ENCODE measurements at regions not wholly inside any gene's neighbourhood (a gene's known extent, or its start where the extent isn't known, plus 50 kb on each side); places are given as distances from the start of the nearest gene placed in this dataset.
A peak's percentile ranks its signal among the peaks of the same experiment; 100 is the strongest.

DNA sequence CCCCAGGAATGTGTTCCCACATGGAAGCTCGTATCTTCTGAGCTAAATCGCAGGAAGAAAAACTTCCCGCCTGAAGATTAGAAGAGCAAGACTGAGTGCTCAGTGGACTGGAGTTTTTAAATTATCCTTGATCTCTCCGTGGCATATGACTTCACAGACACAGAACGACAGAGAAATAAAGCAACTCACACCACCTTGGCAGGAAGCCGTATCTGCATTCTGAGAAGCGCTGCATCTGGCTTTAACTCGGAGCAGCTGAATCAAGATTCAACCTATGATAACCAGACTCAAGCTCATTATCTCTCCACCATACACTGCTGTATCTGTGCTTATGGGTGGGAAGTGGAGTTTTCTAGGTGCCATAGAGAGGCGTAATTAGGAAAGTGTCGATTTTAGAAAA lies 1482.7 kb downstream of the AACS start:
- no peak for DNase-seq (ENCODE audit: low read depth in 1 of 2, low spot score in 1 of 2)

GRCh38 chr12:126551869-126552268 lies 1486.6 kb downstream of the AACS start:
- DNase-seq (ENCODE audit: low read depth in 1 of 2, low spot score in 1 of 2): no peak

GRCh38 chr12:126554625-126555024 lies 1489.4 kb downstream of the AACS start:
- DNase-seq (ENCODE audit: low read depth in 1 of 2, low spot score in 1 of 2): no peak

DNA sequence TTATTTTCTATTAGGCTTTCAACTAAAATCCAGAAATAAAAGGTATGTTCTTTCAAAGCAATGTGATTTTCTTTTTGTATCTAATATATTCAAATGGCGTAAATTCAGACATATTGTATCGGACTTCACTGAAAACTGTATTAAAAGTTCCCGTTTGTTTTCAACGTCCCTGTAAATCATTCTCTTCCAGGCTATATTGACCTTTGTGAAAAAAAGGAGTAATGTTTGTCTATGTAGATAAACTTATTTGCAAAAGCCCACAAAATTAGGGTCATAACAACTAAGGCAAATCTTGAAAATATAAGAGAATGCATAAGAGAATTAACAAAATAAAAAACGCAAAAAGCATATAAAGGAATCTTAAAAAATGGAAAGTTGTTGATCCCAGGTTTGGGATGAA lies 1492.4 kb downstream of the AACS start:
- no peak for DNase-seq (ENCODE audit: low read depth in 1 of 2, low spot score in 1 of 2)

DNA sequence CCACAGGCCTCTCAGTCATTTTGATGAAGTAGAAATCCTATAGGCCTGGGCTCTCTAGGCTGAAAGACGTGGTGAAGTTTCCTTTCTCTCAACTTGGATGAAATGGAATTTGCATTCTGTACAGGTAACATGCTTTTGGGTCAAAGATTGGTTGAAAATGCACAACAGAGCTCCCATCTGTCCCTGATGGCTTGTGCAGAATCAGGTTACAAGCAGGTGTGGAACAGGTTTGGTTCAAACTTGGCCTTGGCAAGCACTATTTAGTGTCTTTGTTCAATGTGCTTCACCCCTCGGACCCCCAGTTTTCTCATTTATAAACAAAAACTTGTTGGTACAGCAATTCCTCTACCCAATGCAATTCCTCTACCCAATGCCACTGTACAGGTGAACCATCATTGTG lies 1493.0 kb downstream of the AACS start:
- no peak for DNase-seq (ENCODE audit: low read depth in 1 of 2, low spot score in 1 of 2)

DNA sequence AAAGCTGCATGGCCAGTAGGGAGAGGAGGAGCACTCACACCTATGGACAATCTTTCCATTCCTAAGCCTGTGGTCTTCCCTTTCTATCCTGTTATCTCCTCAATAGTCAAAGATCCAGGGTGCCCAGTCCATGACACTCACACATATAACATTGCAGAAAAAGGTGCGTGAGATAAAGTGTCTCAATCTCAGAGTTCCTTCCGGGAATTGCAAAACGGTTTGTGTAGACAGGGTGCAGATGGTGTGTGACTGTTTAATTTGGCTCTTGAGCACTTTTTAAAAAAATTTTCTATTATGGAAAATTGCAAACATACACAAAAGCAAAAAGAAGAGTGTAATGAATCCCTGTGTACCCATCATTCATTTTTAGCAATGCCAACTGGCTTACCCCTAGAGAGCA lies 1493.6 kb downstream of the AACS start:
- no peak for DNase-seq (ENCODE audit: low read depth in 1 of 2, low spot score in 1 of 2)

GRCh38 chr12:126567016-126567415 lies 1501.8 kb downstream of the AACS start:
- no peak for DNase-seq (ENCODE audit: low read depth in 1 of 2, low spot score in 1 of 2)

GRCh38 chr12:126569706-126570105 lies 1504.5 kb downstream of the AACS start:
- no peak for DNase-seq (ENCODE audit: low read depth in 1 of 2, low spot score in 1 of 2)

DNA sequence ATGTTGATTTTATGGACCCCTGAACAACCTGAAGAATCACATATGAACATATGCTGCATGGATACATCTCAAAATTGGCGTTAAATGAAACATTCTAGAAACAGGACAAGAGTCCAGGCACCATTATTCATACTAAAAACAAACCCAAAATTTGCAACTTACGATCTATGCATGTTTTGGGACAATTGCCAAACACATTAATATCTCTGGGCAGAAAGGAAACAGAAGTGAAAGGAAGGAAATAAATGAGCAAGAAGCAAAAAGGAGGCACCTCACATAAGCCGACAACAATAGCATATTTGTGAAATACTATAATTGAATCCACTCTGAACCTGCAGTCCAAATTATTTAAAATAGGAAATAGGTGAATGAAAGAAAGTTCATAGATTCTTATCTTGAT lies 1505.3 kb downstream of the AACS start:
- DNase-seq (ENCODE audit: low read depth in 1 of 2, low spot score in 1 of 2): no peak

DNA sequence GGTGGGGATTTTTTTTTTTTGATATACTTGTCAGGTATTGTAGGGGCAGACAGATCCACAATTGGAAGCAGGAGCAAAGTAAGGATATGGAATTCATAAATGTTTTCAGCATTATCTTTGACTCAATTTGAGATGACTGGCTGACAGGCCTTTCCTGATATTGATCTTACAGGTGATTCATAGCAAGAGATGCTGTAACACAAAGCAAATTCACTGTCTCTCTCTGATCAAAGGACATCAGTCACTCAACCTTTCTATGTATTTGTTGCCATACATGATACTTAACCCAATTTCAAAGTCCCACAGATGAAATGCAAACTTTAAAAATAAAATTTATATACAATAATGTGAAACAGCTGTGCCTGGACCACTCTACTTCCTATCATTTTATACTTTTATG lies 1506.9 kb downstream of the AACS start:
- no peak for DNase-seq (ENCODE audit: low read depth in 1 of 2, low spot score in 1 of 2)

- DNase-seq (ENCODE audit: low read depth in 1 of 2, low spot score in 1 of 2): no peak
Observed at GRCh38 chr12:126581655-126582054, 1516.4 kb downstream of the AACS start.

GRCh38 chr12:126582231-126582630 lies 1517.0 kb downstream of the AACS start:
- DNase-seq (ENCODE audit: low read depth in 1 of 2, low spot score in 1 of 2): no peak

DNA sequence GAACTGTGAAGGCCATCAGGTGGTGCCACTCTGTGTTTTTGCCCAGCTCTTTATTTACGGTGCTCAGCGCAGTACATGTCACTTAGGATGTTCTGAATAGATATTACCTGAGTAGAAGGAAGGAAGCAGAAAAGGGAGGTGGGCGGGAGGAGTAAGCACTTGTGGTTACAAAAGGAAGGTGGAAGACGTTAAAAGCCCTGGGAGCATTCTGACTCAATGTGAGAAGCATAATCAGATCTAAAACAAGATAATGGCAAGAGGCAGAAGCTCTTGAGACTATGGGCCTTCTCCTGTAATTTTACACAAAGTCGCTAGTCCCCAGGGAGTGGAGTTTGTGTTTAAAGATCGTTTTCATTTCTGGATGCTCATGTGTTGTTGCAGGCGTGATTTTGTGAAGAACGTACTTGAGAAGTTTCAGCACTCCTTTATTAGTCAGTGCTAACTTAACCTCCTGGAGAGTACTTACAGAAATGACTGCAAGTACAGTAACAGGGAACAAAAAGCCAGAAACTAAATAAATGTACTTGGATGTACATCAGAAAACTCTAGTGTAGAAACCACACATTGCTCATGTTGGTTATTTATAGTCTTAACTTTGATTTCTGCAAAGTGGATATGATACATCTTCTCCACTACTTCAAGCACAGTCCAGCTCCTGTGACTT lies 1523.5 kb downstream of the AACS start:
- DNase-seq (ENCODE audit: low read depth in 1 of 2, low spot score in 1 of 2): peak in 1 of 2 donors; percentile 34

- DNase-seq (ENCODE audit: low read depth in 1 of 2, low spot score in 1 of 2): no peak
Observed at GRCh38 chr12:126591533-126591932, 1526.3 kb downstream of the AACS start.

DNA sequence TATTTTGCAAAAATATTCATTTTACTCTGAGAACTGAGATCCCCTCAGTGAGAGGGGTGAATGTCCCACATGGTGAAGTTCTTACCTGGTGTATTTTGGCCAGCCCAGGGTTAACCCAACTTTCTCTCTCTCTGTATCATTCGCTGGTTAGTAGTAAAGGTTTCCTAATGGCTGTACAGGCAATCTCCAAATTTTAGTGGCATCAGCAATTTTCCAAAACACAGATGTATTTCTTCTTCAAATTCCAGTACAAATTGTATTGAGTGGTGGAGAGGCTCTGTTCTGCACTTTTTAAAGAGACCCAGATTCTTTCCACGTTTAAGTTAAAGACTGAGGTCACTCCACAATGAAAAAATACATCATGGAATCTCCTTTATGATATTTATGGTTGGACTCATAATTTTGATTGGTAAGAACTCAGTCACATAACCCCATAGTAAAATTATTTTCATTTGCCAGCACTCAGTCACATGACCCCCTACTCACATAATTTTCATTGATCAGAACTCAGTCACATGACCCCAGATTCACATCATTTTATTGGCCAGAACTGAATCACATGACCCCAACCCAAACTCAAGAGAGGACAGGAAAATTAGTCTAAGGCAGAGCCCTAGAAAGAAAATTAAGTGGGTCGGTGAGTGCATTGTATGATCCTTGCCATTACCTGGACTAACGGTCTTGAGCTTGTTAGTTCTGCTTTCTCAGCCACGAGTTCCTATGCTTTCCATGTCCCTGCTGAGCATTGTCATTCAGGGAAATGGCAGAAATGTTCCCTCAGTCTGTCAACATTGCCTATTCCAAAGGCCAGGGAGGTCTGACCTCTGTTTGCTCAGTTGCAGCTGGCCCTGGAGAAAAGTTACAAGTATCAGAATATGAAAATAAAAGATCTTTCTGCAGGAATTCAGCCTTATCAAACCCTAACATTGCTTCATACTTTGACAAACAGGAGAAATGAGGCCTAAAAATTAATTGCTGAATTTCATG lies 1536.2 kb downstream of the AACS start:
- no peak for DNase-seq (ENCODE audit: low read depth in 1 of 2, low spot score in 1 of 2)

DNA sequence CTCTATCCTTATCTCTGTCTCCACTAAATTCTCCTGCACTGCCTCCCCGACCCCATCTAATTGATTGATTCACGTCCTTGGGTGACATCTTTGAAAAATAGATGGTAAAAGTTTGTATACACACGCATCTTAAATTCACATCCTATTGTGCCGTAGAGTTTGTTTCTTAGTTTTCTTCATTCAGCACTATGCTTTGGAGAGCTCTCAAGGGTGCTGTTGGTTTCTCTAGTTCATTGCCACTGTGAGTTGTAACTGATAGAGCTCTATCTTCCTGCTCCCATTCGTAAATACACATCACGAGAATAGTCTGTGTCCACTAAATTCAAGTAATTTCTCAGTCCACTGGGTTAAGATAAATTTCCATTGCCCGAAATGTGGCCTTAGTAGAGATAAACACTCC lies 1537.4 kb downstream of the AACS start:
- no peak for DNase-seq (ENCODE audit: low read depth in 1 of 2, low spot score in 1 of 2)

DNA sequence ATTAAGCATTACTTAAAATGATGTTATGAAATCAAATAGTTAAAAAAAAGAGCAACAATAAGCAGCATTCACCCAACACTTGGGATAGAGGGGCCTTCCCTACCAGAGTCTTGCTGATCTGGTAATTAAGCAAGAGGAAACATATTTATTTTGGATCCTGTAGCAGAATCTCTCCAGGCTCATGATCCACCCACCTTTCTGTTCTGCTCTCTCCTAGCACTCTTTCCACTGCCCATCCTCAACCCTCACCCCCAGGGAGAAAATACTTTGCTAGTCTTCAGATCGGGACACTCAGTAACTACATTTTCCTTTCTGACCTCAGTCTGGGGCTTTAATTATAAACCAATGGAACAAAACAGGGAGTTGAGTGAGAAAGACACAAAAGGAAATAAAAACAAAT lies 1541.9 kb downstream of the AACS start:
- DNase-seq (ENCODE audit: low read depth in 1 of 2, low spot score in 1 of 2): no peak

DNA sequence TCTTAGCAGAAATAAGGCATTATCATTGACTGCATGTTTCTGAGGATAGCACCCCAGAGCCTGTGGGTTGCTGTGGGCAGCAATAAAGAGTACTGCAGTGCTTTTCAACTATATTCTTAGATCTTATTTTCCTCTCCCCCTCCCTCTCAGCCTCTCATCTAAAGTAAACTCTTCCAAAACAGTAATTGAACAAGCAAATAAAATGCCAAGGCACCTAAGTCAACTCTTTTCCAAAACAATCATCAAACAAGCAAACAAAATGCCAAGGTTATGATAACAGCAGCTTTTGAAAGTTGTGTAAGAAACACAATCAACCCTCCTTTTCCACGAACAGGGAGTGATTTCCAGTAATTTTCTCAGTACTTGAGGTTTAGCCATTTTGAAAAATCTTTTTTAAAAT lies 1542.6 kb downstream of the AACS start:
- DNase-seq (ENCODE audit: low read depth in 1 of 2, low spot score in 1 of 2): no peak

- DNase-seq (ENCODE audit: low read depth in 1 of 2, low spot score in 1 of 2): no peak
Observed at GRCh38 chr12:126608607-126609175, 1543.5 kb downstream of the AACS start.

- DNase-seq (ENCODE audit: low read depth in 1 of 2, low spot score in 1 of 2): no peak
Observed at GRCh38 chr12:126616441-126616840, 1551.2 kb downstream of the AACS start.

DNA sequence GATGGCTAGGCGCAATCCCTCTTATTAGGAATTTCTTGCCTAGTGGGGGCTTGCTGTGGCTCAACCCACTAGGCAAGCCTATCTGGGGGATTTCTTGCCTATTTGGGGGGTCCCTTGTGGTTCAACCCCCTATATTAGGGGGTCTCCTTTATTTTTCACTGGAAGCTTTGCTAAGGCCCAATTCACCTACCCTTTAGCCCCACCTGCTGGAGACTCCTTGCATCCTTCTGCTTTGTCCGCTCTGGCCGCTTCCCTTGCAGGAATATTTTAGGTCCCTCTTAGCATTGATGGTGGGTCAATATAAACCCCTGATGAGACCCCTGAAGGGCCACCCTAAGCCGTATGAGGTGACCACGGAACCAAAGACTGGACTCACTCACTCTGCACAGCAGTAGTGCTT lies 1552.1 kb downstream of the AACS start:
- DNase-seq (ENCODE audit: low read depth in 1 of 2, low spot score in 1 of 2): no peak

GRCh38 chr12:126627596-126627995 lies 1562.4 kb downstream of the AACS start:
- no peak for DNase-seq (ENCODE audit: low read depth in 1 of 2, low spot score in 1 of 2)
